ENCODE measurements at regions not wholly inside any gene's neighbourhood (a gene's known extent, or its start where the extent isn't known, plus 50 kb on each side); places are given as distances from the start of the nearest gene placed in this dataset.
"Not testable (repeated sequence)": the region's sequence is repeated elsewhere in the genome, so short reads cannot be mapped to it uniquely, and the experiment has no call there.

- DNase-seq (ENCODE audit: low spot score): no peak
These were observed 309.3 kb upstream of the TGFBR2 start for GRCh38 chr3:30297112-30297511.

GRCh38 chr3:30299674-30300385, 306.6 kb upstream of the TGFBR2 start:
- no peak for DNase-seq (ENCODE audit: low spot score)

DNA sequence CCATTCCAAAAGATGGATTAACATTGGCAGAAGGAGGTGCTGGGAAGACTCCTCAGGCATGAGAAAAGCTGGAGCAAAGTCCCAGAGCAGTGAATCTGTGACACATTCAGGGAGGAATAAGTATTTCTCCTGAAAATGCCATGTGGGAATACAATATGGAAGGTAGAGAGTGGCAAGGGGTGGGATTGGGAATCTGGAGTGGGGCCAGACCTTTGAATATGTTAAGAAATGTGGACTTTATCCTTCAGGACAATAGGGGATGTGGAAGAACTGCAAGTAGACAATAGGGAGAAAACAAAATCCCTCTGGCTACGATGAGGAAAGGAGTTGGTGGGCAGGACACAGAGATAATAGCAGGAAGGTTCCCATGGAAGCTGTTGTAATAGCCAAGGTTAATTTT, 305.6 kb upstream of the TGFBR2 start:
- no peak for DNase-seq (ENCODE audit: low spot score)

DNA sequence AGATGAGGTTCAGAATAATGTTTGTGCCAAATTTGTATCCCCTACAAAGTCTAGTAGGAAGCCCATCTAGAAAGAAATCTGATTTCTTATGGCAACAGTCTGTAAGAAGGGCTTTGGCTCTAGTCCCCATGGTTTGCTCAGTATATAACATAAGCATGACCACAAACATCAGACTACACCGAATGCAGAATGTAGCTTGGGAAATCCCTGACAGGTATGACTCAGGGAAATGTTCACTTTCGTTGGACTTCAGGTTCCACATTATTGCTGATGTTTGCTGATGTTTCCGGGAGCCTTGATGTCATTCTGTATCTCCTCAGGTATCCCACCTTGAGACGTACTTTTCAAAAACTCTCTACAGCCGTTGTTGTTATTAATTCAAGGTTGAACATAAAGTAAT, 304.4 kb upstream of the TGFBR2 start:
- DNase-seq (ENCODE audit: low spot score): no peak

DNA sequence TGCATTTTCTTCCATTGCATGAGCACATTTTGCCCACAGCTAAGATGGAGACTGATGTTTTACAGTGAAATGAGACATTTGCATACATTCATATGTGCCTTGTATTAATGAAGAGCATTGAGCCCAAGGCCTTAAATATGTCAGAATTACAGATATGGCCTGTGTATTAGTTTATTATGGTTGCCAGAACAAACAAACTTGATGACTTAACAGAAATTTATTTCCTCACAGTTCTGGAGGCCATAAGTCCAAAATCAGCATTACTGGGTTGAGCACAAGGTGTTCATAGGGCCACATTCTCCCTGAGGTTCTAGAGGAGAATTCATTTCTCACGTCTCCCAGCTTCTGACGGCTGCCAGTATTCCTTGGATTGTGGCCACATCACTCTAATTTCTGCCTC, 302.6 kb upstream of the TGFBR2 start:
- DNase-seq (ENCODE audit: low spot score): no peak

DNA sequence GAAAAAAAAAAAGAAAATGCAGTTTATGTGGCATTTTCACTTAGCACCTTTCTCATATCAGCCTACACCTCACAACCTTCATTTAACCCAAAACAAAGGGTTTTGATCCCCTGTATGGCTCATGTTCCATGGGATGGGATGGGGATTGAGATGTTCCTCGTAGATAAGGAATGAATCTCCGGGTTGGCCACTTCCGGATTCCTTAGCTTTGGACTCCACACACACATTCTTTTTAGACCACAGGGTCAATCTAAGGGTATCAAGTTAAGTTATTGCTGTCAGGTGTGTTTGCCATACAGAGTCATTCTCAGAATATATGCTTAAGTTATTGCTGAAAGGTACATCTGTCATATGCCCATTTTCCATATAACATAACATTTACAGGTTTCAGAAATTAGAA, 301.4 kb upstream of the TGFBR2 start:
- DNase-seq (ENCODE audit: low spot score): no peak

DNA sequence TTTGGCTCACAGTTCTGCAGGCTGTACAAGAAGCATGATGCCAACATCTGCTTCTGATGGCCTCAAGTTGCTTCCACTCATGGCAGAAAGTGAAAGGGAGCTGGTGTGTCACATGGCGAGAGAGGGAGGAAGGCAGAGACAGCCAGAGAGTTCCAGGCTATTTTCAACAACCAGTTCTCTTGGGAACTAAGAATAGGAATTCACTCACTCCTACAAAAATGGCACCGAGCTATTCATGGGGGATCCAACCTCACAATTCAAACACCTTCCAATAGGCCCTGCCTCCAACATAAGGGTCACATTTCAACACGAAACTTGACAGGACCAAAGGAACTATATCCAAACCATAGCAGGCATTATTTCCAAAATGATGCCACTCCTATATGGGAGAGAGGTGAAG, 299.5 kb upstream of the TGFBR2 start:
- DNase-seq (ENCODE audit: low spot score): no peak

- DNase-seq (ENCODE audit: low spot score): no peak
These were observed 298.9 kb upstream of the TGFBR2 start for GRCh38 chr3:30307372-30307950.

DNA sequence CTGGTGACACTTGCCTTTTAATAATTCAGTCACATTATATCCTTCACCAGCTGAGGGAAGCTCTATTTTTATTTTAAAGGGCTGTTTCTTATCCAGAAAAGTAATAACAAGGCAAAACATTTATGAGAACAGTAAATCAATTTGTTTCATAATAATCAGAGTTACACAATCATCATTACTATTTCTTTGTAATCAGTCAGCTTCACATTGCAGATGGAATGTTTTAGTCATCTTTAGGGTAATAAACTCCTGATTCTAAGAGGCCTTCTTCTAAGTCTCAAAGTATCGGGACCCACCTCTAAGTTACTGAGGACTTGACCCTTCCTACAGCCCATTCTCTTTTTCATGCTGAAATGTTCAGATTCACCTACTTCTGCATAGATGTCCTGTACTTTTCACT, 298.3 kb upstream of the TGFBR2 start:
- DNase-seq (ENCODE audit: low spot score): no peak

DNA sequence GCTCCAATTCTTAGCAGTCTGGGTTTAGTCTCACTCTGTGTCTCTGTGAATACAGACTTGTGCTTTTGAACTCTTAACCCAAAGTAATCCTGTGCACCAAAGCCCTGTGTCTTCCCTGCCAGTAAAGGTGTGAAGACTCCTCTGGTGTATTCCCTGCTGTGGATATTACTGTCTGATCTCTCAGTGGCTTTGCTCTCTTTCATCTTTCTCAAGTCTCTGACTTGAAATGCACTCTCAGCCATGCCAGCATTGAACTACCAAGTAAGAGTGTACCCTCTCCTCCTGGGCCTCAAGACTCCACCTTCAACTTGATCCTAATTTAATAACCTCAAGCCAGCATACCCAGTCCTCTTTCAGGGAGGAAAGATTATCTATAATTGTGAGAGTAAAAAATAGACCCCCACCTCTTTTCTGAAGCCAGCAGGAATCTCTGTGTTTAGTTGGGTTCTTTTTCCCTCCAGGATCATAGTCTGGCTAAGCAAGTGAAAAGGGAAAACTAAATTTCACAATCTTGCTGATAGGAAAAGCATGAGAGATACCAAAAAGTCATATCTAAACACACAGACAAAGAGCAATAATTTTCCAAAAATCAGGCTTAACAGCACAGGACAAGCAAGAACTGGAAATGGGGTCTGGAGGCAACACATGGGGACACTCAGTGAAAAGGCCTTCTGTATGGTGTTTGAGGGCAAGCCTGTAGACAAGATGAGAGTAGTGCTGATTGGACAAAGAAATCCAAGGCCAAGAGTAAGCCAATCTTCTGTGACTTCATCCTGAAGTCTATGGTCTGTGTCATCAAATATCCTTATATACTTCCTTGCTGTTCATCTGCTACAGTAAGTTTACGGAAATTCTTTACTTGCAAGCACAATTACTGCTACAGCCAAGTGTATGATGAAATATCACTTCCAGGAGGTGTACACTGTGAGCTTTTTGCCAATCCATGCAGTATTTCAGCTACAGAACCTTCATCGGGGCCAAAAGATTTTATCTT, 296.1 kb upstream of the TGFBR2 start:
- no peak for DNase-seq (ENCODE audit: low spot score)

DNA sequence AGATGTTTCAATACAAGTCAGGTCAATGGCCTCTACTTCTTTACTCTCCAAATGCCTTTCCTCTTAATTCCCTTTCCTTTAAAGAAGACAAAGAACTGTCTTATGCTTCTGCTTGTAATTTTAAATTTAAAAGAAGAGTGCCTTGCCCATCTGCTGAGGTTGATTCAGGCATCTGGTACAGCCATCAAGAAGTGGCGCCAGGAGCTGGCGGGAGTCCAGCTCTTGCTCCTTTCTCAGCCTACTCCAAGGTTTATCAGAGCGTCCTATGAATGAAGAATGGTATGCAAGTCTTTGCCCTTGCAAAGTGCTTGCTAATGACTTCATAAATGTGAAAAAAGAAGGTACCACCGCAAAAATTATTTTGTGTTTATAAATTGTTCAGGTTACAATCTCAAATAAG, 294.6 kb upstream of the TGFBR2 start:
- DNase-seq (ENCODE audit: low spot score): no peak

- no peak for DNase-seq (ENCODE audit: low spot score)
These were observed 292.6 kb upstream of the TGFBR2 start for GRCh38 chr3:30313840-30314239.

GRCh38 chr3:30314757-30315325, 291.6 kb upstream of the TGFBR2 start:
- no peak for DNase-seq (ENCODE audit: low spot score)

DNA sequence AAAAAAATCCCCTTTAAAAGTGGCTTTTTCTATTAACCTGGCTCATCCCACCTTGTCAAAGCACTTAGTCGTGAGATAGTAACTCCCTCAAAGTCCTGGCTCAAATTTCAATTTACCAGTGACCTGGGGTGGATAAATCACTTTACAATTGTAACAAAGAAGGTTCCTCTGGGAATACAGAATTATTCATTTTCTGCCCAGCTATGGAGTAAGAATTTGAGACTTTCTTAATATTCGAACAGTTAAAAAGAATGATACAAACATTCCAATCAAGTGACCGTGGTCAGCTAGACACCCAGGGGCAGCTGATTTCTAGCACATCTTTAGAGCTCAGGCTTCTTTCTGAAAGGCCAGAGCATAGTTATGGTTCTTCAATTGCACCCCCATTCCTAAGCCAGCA, 291.0 kb upstream of the TGFBR2 start:
- DNase-seq (ENCODE audit: low spot score): no peak

DNA sequence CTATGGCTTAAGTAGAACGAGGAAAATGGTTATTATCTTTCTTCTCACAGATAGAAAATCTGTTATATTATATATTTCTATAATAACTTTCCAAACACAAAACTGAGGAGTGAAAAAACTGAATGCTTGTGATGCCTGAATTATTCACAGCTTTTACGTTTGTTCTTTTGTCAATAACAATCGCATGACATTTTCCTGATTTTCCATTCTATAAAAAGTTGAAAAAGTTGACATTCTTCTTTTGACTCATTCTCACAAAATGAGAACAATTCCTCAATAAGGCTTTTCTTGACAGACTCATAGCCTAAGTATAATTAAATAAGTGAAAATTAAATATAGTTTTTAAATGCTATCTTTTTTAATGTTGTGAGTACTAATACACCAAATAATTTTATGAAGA, 288.8 kb upstream of the TGFBR2 start:
- no peak for DNase-seq (ENCODE audit: low spot score)

DNA sequence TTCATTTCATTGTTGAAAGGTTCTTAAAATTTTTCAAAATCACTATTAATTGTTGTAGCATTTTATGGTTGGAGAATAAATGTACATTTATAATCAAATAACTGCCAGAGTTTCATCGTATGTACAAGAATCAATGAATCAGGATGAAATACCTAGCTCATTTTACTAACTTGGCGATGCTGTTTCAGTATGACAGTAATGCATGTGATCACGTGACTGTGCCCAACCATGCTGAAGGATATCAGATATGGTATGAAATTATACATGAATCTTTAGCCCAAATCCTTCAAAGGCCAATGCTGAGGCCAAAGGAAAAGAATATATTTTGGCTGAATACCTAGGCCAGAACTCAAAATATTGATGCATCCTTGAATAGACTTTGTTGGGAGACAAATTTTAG, 288.3 kb upstream of the TGFBR2 start:
- DNase-seq (ENCODE audit: low spot score): no peak

- peak; percentile 64 for DNase-seq (ENCODE audit: low spot score)
These were observed 286.7 kb upstream of the TGFBR2 start for GRCh38 chr3:30319713-30320112.

DNA sequence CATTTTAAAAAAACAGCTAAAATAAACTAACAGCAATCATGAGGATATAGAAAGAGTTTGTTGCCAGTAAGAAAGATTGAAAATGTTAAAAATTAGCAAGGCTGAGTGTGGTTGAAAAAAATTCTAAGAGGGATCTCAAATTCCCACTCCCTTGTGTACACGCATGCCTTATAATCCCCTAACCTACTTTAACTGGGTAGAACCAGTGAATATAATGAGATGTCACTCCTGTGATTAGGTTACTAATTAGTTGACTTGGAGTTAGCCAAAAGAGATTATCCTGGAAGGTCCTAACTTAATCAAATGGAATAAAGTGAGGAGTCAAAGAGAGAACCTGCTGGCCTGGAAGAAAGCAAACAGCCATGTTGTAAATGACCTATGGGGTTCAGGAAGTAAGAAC, 286.0 kb upstream of the TGFBR2 start:
- DNase-seq (ENCODE audit: low spot score): no peak

- DNase-seq (ENCODE audit: low spot score): no peak
These were observed 285.3 kb upstream of the TGFBR2 start for GRCh38 chr3:30321065-30321464.

- not testable (repeated sequence) for DNase-seq (ENCODE audit: low spot score)
These were observed 282.8 kb upstream of the TGFBR2 start for GRCh38 chr3:30323649-30324048.

- peak; percentile 81 for DNase-seq (ENCODE audit: low spot score)
These were observed 281.8 kb upstream of the TGFBR2 start for GRCh38 chr3:30324587-30324986.

GRCh38 chr3:30327976-30328375, 278.4 kb upstream of the TGFBR2 start:
- DNase-seq (ENCODE audit: low spot score): not testable (repeated sequence)

Data from HT-29 (cell line).